ENCODE measurements at regions not wholly inside any gene's neighbourhood (a gene's known extent, or its start where the extent isn't known, plus 50 kb on each side); places are given as distances from the start of the nearest gene placed in this dataset.
A peak's percentile ranks its signal among the peaks of the same experiment; 100 is the strongest.

- Mint-ChIP-seq H3K4me3 (no peak overlapping the region), H3K27me3 (peaks cover 0 to 4% (median 0%) of the 10 kb centered on the region in 5 donors), H3K27ac (no peak overlapping the region), H3K36me3 (no peaks in the 10 kb centered on the region), H3K9me3 (no peaks in the 10 kb centered on the region), H3K4me1 (peaks cover 0 to 10% (median 2%) of the 10 kb centered on the region in 4 donors)
- POLR2A ChIA-PET: no interaction called here
- ATAC-seq (no peak), DNase-seq (no peak)
Observed at GRCh38 chr4:42709392-42710065, 52.6 kb upstream of the ATP8A1 start.

- no peaks in the 10 kb centered on the region for H3K9me3 Mint-ChIP-seq
- ATAC-seq (no peak), DNase-seq (no peak)
- POLR2A ChIA-PET: interaction anchor here (0.6 kb wide), 1 partner anchor 30 kb away, joined by 3 read pairs; no protein-coding TSS in a partner anchor
- H3K4me1 Mint-ChIP-seq: peaks cover 0 to 10% (median 2%) of the 10 kb centered on the region in 4 donors
- H3K36me3 Mint-ChIP-seq: no peaks in the 10 kb centered on the region
- peak overlapping the region in 1 of 10 donors; percentile 52 for H3K27ac Mint-ChIP-seq
- no peak overlapping the region for H3K4me3 Mint-ChIP-seq
- peaks cover 0 to 4% (median 0%) of the 10 kb centered on the region in 5 donors for H3K27me3 Mint-ChIP-seq
Observed at GRCh38 chr4:42708625-42709024, 51.7 kb upstream of the ATP8A1 start.
